Mesendoderm (in vitro differentiated cells): ENCODE measurements at regions not wholly inside any gene's neighbourhood (a gene's known extent, or its start where the extent isn't known, plus 50 kb on each side); places are given as distances from the start of the nearest gene placed in this dataset.

ENCODE experiments used
- DNase-seq: peaks from one replicate; pipeline ENCODE4 v3.0.0; 2013
- H2AK5ac ChIP-seq: 2 replicates; pipeline ENCODE4 v1.6.1; 2013; ENCODE audit warnings: low read length, inconsistent platforms
- H2BK120ac ChIP-seq: 2 replicates; pipeline ENCODE4 v1.6.1; 2013; ENCODE audit warnings: low read depth, mild to moderate bottlenecking, low read length, moderate library complexity, mixed read lengths
- H2BK15ac ChIP-seq: replicated peaks from 2 replicates; pipeline ENCODE4 v1.6.1; 2013; ENCODE audit warnings: low read depth, mild to moderate bottlenecking, moderate library complexity
- H2BK5ac ChIP-seq: 2 replicates; pipeline ENCODE4 v1.6.1; 2013; ENCODE audit warnings: low read length, inconsistent platforms
- H3K18ac ChIP-seq: 2 replicates; pipeline ENCODE4 v1.6.1; 2013; ENCODE audit warnings: mild to moderate bottlenecking, low read length, mixed read lengths
- H3K23ac ChIP-seq: one replicate; pipeline ENCODE4 v1.6.1; 2013; ENCODE audit warnings: low read length
- H3K27ac ChIP-seq: 2 replicates; pipeline ENCODE4 v1.5.1; 2013; ENCODE audit warnings: low read depth, mild to moderate bottlenecking, inconsistent platforms, low read length, moderate library complexity
- H3K27me3 ChIP-seq: 2 replicates; pipeline ENCODE4 v1.6.1; 2013; ENCODE audit warnings: low read length, control low read depth, mild to moderate bottlenecking, inconsistent platforms; ENCODE audit not compliant: insufficient read depth, poor library complexity
- H3K36me3 ChIP-seq: 2 replicates; pipeline ENCODE4 v1.6.1; 2013; ENCODE audit warnings: low read length, inconsistent platforms; ENCODE audit not compliant: control insufficient read depth, insufficient read depth
- H3K4ac ChIP-seq: one replicate; pipeline ENCODE4 v1.6.1; 2013; ENCODE audit warnings: low read depth, mild to moderate bottlenecking, low read length, moderate library complexity
- H3K4me1 ChIP-seq: 2 replicates; pipeline ENCODE4 v1.6.1; 2013; ENCODE audit warnings: low read depth, low read length, inconsistent platforms; ENCODE audit not compliant: control insufficient read depth
- H3K4me2 ChIP-seq: 2 replicates; pipeline ENCODE4 v1.6.1; 2013; ENCODE audit warnings: low read length
- H3K4me3 ChIP-seq: 2 replicates; pipeline ENCODE4 v1.5.1; 2013; ENCODE audit warnings: mild to moderate bottlenecking, low read length
- H3K56ac ChIP-seq: one replicate; pipeline ENCODE4 v1.6.1; 2013; ENCODE audit warnings: low read length
- H3K79me1 ChIP-seq: 2 replicates; pipeline ENCODE4 v1.6.1; 2013; ENCODE audit warnings: low read length, inconsistent platforms
- H3K79me2 ChIP-seq: 2 replicates; pipeline ENCODE4 v1.6.1; 2013; ENCODE audit warnings: mild to moderate bottlenecking, low read length; ENCODE audit not compliant: control insufficient read depth, insufficient read depth
- H3K9ac ChIP-seq: 2 replicates; pipeline ENCODE4 v1.6.1; 2013; ENCODE audit warnings: low read length, inconsistent platforms
- H4K5ac ChIP-seq: one replicate; pipeline ENCODE4 v1.6.1; 2013; ENCODE audit warnings: low read length
- H4K8ac ChIP-seq: one replicate; pipeline ENCODE4 v1.6.1; 2013; ENCODE audit warnings: low read depth, mild to moderate bottlenecking, control low read depth, low read length, moderate library complexity
- WGBS: extraction: QIAGEN DNeasy Blood & Tissue Kit; methylation state at CpG from one replicate; pipeline ENCODE4 v1.1.7; 2013; ENCODE audit warnings: low lambda C conversion rate, missing lambda C conversion rate; ENCODE audit not compliant: insufficient coverage; ENCODE audit errors: extremely low coverage; 5-methylcytosine and 5-hydroxymethylcytosine counted together

GRCh38 chr7:96416599-96416998 is 94.7 kb upstream of the SLC25A13 start:
- Histone ChIP-seq H3K27ac (no peak overlapping the region), H3K27me3 (no peaks in the 10 kb centered on the region), H2BK120ac (no peak overlapping the region), H3K36me3 (no peaks in the 10 kb centered on the region), H3K9ac (no peak overlapping the region), H3K4me2 (no peak overlapping the region), H4K5ac (no peak overlapping the region), H3K4me3 (no peak overlapping the region), H2AK5ac (no peak overlapping the region), H2BK15ac (no peak overlapping the region), H3K79me1 (no peaks in the 10 kb centered on the region), H2BK5ac (no peak overlapping the region), H3K4ac (no peak overlapping the region), H3K79me2 (no peaks in the 10 kb centered on the region), H3K18ac (no peak overlapping the region), H3K4me1 (no peaks in the 10 kb centered on the region), H3K56ac (no peak overlapping the region), H3K23ac (no peak overlapping the region), H4K8ac (no peak overlapping the region)
- no CpG with 5 or more reads among the region's 1 CpG for WGBS
- no peak for DNase-seq

GRCh38 chr7:96416116-96416515 is 94.2 kb upstream of the SLC25A13 start:
- Histone ChIP-seq H3K36me3 (no peaks in the 10 kb centered on the region), H2AK5ac (no peak overlapping the region), H3K79me1 (no peaks in the 10 kb centered on the region), H2BK120ac (no peak overlapping the region), H4K5ac (no peak overlapping the region), H3K4me2 (no peak overlapping the region), H3K4ac (no peak overlapping the region), H3K27me3 (no peaks in the 10 kb centered on the region), H3K56ac (no peak overlapping the region), H2BK15ac (no peak overlapping the region), H3K23ac (no peak overlapping the region), H2BK5ac (no peak overlapping the region), H3K27ac (no peak overlapping the region), H3K79me2 (no peaks in the 10 kb centered on the region), H3K4me1 (no peaks in the 10 kb centered on the region), H3K9ac (no peak overlapping the region), H3K18ac (no peak overlapping the region), H4K8ac (no peak overlapping the region), H3K4me3 (no peak overlapping the region)
- WGBS = no CpG with 5 or more reads among the region's 3 CpGs
- DNase-seq = no peak

- Histone ChIP-seq H3K27me3 (no peaks in the 10 kb centered on the region), H3K79me1 (no peaks in the 10 kb centered on the region), H3K23ac (no peak overlapping the region), H4K5ac (no peak overlapping the region), H3K79me2 (no peaks in the 10 kb centered on the region), H2AK5ac (no peak overlapping the region), H4K8ac (no peak overlapping the region), H3K36me3 (no peaks in the 10 kb centered on the region), H3K56ac (no peak overlapping the region), H3K4ac (no peak overlapping the region), H3K4me3 (no peak overlapping the region), H2BK5ac (no peak overlapping the region), H3K9ac (no peak overlapping the region), H3K4me1 (no peaks in the 10 kb centered on the region), H2BK15ac (no peak overlapping the region), H2BK120ac (no peak overlapping the region), H3K4me2 (no peak overlapping the region), H3K27ac (no peak overlapping the region), H3K18ac (no peak overlapping the region)
- no CpG with 5 or more reads among the region's 3 CpGs for WGBS
- DNase-seq = no peak
These were observed 93.5 kb upstream of the SLC25A13 start for GRCh38 chr7:96415293-96415940.

GRCh38 chr7:96414931-96415292 is 93.0 kb upstream of the SLC25A13 start:
- H3K56ac ChIP-seq = no peak overlapping the region
- WGBS = no CpG with 5 or more reads among the region's 3 CpGs
- no peaks in the 10 kb centered on the region for H3K4me1 ChIP-seq
- H3K4ac ChIP-seq = no peak overlapping the region
- no peak overlapping the region for H4K5ac ChIP-seq
- no peak overlapping the region for H3K4me3 ChIP-seq
- H3K79me2 ChIP-seq = no peaks in the 10 kb centered on the region
- no peak overlapping the region for H3K23ac ChIP-seq
- H3K27me3 ChIP-seq = no peaks in the 10 kb centered on the region
- no peak overlapping the region for H2BK15ac ChIP-seq
- H3K9ac ChIP-seq = no peak overlapping the region
- no peak overlapping the region for H4K8ac ChIP-seq
- no peak overlapping the region for H3K27ac ChIP-seq
- H2BK120ac ChIP-seq = no peak overlapping the region
- H2AK5ac ChIP-seq = no peak overlapping the region
- no peak overlapping the region for H3K4me2 ChIP-seq
- H2BK5ac ChIP-seq = no peak overlapping the region
- no peaks in the 10 kb centered on the region for H3K79me1 ChIP-seq
- no peak overlapping the region for H3K18ac ChIP-seq
- H3K36me3 ChIP-seq = no peaks in the 10 kb centered on the region
- DNase-seq = peak; percentile 69

- Histone ChIP-seq H3K4me1 (no peaks in the 10 kb centered on the region), H3K4me2 (no peak overlapping the region), H3K79me2 (no peaks in the 10 kb centered on the region), H3K4me3 (no peak overlapping the region), H3K27me3 (no peaks in the 10 kb centered on the region), H3K4ac (no peak overlapping the region), H3K27ac (no peak overlapping the region), H3K18ac (no peak overlapping the region), H3K23ac (no peak overlapping the region), H3K36me3 (no peaks in the 10 kb centered on the region), H3K9ac (no peak overlapping the region), H2BK5ac (no peak overlapping the region), H4K8ac (no peak overlapping the region), H3K56ac (no peak overlapping the region), H2AK5ac (no peak overlapping the region), H3K79me1 (no peaks in the 10 kb centered on the region), H4K5ac (no peak overlapping the region), H2BK15ac (no peak overlapping the region), H2BK120ac (no peak overlapping the region)
- no CpG with 5 or more reads among the region's 6 CpGs for WGBS
- no peak for DNase-seq
These were observed 88.4 kb upstream of the SLC25A13 start for GRCh38 chr7:96410126-96410839.

GRCh38 chr7:96408881-96409280 is 87.0 kb upstream of the SLC25A13 start:
- H2BK15ac ChIP-seq = no peak overlapping the region
- no peak overlapping the region for H4K5ac ChIP-seq
- no peak for DNase-seq
- H3K23ac ChIP-seq = no peak overlapping the region
- H2AK5ac ChIP-seq = no peak overlapping the region
- no peak overlapping the region for H3K9ac ChIP-seq
- H3K18ac ChIP-seq = no peak overlapping the region
- H3K4ac ChIP-seq = no peak overlapping the region
- H2BK5ac ChIP-seq = no peak overlapping the region
- H4K8ac ChIP-seq = no peak overlapping the region
- H3K27me3 ChIP-seq = no peaks in the 10 kb centered on the region
- H3K4me1 ChIP-seq = no peaks in the 10 kb centered on the region
- H2BK120ac ChIP-seq = no peak overlapping the region
- H3K4me3 ChIP-seq = no peak overlapping the region
- H3K56ac ChIP-seq = no peak overlapping the region
- H3K79me2 ChIP-seq = no peaks in the 10 kb centered on the region
- no peak overlapping the region for H3K27ac ChIP-seq
- no peak overlapping the region for H3K4me2 ChIP-seq
- no CpG with 5 or more reads among the region's 9 CpGs for WGBS
- no peaks in the 10 kb centered on the region for H3K36me3 ChIP-seq
- H3K79me1 ChIP-seq = no peaks in the 10 kb centered on the region
